C4-2B (cell line): ENCODE measurements at regions not wholly inside any gene's neighbourhood (a gene's known extent, or its start where the extent isn't known, plus 50 kb on each side); places are given as distances from the start of the nearest gene placed in this dataset.

ENCODE experiments used
- CTCF ChIP-seq: fragments of 450-650 bp; conservative IDR thresholded peaks from 2 replicates; pipeline ENCODE4 v1.5.1; 2017; ENCODE audit warnings: mild to moderate bottlenecking
- ZFX ChIP-seq: fragments of 450-650 bp; IDR thresholded peaks from 2 replicates; pipeline ENCODE4 v1.6.1; 2017

- TF ChIP-seq CTCF (no peak), ZFX (no peak)
Observed at GRCh38 chr2:120469426-120469825, 123.5 kb downstream of the INHBB start.
